ENCODE measurements at regions not wholly inside any gene's neighbourhood (a gene's known extent, or its start where the extent isn't known, plus 50 kb on each side); places are given as distances from the start of the nearest gene placed in this dataset.

DNA sequence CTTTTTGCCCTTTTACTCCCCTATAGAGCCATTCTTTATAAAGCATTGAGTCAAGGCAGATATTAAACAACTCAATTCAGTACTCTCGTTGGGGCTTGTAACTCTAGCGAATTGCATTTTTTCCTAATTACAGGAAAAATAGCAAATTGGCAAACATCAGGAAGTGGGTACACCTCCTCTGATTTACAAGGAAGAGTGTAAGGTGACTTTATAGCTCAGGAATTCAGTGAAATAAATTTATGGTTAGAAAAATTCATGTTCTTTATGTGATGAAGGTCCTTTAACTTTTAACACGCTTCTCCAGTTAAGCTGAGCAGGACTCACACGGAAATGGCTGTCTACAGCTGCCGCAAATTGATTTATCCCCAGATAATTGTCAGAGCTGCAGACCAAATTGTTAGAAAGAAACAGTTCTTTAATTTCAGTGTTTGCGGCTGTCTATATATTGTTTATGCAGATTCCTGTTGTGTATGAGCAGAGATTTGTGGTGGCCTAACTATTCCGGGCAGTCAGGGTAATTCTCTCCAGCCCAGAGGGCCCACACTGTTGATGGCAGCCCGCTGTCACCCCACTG lies 151.1 kb upstream of the MKI67 start:
- TF ChIP-seq, protein P1, sequence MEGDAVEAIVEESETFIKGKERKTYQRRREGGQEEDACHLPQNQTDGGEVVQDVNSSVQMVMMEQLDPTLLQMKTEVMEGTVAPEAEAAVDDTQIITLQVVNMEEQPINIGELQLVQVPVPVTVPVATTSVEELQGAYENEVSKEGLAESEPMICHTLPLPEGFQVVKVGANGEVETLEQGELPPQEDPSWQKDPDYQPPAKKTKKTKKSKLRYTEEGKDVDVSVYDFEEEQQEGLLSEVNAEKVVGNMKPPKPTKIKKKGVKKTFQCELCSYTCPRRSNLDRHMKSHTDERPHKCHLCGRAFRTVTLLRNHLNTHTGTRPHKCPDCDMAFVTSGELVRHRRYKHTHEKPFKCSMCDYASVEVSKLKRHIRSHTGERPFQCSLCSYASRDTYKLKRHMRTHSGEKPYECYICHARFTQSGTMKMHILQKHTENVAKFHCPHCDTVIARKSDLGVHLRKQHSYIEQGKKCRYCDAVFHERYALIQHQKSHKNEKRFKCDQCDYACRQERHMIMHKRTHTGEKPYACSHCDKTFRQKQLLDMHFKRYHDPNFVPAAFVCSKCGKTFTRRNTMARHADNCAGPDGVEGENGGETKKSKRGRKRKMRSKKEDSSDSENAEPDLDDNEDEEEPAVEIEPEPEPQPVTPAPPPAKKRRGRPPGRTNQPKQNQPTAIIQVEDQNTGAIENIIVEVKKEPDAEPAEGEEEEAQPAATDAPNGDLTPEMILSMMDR (IDR thresholded peaks at IDR 0.05; ENCODE audit: low read depth, low read length), result no peak
- no peak overlapping the region for H3K4me3 ChIP-seq (replicated peaks in 1 of 2; ENCODE audit: low read depth in 2 of 2, low read length in 2 of 2)
- DNase-seq (ENCODE audit: low read depth in 2 of 2), result no peak

- no peak for DNase-seq (ENCODE audit: low read depth in 2 of 2)
- H3K4me3 ChIP-seq (replicated peaks in 1 of 2; ENCODE audit: low read depth in 2 of 2, low read length in 2 of 2), result no peak overlapping the region
- TF ChIP-seq, protein P1 (IDR thresholded peaks at IDR 0.05; ENCODE audit: low read depth, low read length), result no peak
Observed at GRCh38 chr10:128278362-128278761, 152.1 kb upstream of the MKI67 start.

DNA sequence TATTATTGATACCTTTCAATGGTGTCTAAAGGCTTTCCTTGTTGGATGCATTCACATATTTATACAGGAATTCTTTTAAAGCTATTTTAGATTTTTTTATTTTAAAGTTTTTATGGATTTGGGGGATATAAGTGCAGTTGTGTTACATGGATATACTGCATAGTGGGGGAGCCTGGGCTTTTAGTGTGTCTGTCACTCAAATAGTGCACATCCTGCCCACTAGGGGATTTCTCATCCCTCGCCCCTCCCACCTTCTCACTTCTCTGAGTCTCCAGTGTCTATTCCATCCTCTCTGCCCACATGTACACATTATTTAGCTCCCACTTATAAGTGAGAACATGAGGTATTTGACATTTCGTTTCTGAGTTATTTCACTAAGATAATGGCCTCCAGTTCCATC lies 154.0 kb upstream of the MKI67 start:
- DNase-seq (ENCODE audit: low read depth in 2 of 2), result no peak
- no peak overlapping the region for H3K4me3 ChIP-seq (replicated peaks in 1 of 2; ENCODE audit: low read depth in 2 of 2, low read length in 2 of 2)
- TF ChIP-seq, protein P1 (IDR thresholded peaks at IDR 0.05; ENCODE audit: low read depth, low read length), result no peak

GRCh38 chr10:128281343-128281742 lies 155.1 kb upstream of the MKI67 start:
- no peak for DNase-seq (ENCODE audit: low read depth in 2 of 2)
- TF ChIP-seq, protein P1 (IDR thresholded peaks at IDR 0.05; ENCODE audit: low read depth, low read length), result no peak
- no peak overlapping the region for H3K4me3 ChIP-seq (replicated peaks in 1 of 2; ENCODE audit: low read depth in 2 of 2, low read length in 2 of 2)

DNA sequence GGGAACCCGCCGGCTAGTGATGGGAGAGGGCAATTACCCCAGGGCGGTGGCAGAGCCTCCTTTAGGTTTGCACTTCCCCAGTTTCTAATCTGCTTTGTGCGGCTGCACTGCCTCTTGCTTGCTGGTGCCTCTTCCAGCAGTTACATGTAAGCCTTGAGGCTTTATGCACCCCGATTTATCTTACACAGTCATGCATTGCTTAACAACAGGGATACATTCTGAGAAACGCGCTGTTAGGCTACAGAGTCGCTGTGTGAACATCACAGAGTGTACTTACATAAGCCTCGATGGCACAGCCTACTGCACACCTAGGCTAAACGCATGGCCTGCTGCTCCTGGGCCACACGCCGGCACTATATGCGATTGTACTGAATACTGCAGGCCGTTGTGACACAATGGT lies 155.6 kb upstream of the MKI67 start:
- H3K4me3 ChIP-seq (replicated peaks in 1 of 2; ENCODE audit: low read depth in 2 of 2, low read length in 2 of 2), result no peak overlapping the region
- DNase-seq (ENCODE audit: low read depth in 2 of 2), result no peak
- TF ChIP-seq, protein P1 (IDR thresholded peaks at IDR 0.05; ENCODE audit: low read depth, low read length), result no peak

- TF ChIP-seq, protein P1 (IDR thresholded peaks at IDR 0.05; ENCODE audit: low read depth, low read length), result no peak
- DNase-seq (ENCODE audit: low read depth in 2 of 2), result no peak
- H3K4me3 ChIP-seq (replicated peaks in 1 of 2; ENCODE audit: low read depth in 2 of 2, low read length in 2 of 2), result no peak overlapping the region
Observed at GRCh38 chr10:128286141-128286761, 160.0 kb upstream of the MKI67 start.
